ENCODE measurements at regions not wholly inside any gene's neighbourhood (a gene's known extent, or its start where the extent isn't known, plus 50 kb on each side); places are given as distances from the start of the nearest gene placed in this dataset.

DNA sequence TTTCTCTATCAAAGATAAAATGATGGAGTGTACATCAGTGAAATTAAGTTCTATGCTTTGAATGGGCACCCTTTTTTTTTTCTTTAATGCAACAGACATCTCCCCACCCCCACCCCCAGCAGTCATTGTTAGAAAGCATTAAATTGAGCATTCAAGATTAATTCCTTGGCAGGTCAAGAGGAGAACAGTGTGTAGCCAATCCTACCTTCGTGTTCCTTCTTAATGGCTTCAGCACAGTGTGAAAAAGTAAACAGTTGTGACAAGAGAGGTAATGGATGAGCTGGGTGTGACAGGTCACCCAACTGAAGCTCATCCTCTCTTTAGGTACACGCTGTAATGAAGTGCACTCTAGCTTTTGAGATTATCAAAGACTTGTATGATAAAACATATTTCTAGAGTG is 198.5 kb upstream of the RARB start:
- DNase-seq (ENCODE audit: low spot score), result no peak

DNA sequence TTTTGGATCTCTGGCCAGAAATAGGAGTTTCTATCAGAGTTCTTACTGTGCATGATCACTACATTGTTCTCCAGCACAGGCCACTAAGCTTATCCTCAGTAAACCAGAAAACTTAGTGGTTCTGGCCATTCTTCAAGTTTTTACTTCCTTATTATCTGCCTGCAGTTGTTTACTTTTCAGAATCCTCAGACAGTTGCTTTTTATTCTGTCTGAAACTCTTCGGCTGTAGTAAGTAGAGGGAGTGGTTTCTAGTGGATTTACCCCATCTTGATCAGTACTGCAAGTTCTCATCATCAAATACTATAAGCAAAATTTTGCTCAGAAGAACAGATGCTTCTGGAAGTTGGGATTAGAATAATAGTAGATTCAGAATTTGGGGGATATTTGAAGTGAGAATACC is 193.0 kb upstream of the RARB start:
- no peak for DNase-seq (ENCODE audit: low spot score)

DNA sequence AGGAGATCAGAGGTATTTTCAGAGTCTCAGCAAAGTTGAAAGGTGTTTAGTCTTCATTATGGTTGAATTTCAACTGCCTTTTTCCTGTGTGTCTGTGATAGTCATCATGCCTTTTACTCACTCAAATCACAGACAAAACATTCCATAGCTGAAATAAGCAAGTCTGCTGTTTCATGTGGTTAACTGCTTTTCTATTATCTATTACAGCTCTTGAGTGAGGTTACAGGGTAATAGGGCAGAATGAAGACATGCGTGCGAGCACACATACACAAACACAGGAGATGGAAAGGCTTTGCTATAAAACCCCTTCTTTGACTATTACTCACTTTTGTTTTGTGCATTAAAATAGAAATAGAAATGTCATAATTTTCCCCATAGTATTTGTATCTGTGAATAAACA is 192.6 kb upstream of the RARB start:
- no peak for DNase-seq (ENCODE audit: low spot score)

DNA sequence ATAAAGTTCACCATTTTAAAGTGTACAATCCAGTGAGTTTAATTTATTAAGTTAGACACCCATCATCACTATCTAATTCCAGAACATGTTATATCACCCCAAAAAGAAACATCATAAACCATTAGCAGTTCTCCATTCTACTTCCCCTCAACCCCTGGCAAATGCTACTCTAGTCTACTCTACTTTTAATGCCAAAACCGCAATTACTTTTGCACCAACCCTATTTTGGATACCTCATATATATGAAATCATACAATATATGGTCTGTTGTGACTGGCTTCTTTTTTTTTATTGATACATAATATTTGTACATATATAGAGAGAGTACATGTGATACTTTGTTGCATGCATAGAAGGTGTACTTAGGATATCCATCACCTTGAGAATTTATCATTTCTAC is 190.5 kb upstream of the RARB start:
- no peak for DNase-seq (ENCODE audit: low spot score)

DNA sequence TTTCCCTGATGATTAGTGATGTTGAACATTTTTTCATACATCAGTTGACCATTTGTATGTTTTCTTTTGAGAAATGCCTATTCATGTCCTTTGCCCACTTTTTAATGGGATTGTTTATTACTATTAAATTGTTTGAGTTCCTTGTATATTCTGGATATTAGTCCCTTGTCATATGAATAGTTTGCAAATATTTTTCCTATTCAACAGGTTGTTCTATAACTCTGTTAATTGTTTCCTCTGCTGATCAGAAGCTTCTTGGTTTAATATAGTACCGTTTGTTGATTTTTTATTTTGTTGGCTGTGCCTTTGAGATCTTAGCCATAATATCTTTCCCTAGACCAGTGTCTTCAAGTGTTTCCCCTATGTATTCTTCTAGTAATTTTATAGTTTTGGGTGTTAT is 189.0 kb upstream of the RARB start:
- DNase-seq (ENCODE audit: low spot score), result no peak

DNA sequence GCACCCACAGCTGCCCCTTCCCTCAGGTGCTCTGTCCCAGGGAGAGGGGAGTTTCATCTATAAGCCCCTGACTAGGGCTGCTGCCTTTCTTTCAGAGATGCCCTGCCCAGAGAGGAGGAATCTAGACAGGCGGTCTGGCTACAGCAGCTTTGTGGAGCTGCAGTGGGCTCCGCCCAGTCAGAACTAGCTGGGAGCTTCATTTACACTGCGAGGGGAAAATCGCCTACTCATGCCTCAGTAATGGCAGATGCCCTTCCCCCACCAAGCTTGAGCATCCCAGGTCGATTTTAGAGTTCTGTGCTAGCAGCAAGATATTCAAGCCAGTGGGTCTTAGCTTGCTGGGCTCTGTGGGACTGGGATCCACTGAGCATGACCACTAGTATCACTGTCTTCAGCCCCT is 181.2 kb upstream of the RARB start:
- DNase-seq (ENCODE audit: low spot score), result no peak

DNA sequence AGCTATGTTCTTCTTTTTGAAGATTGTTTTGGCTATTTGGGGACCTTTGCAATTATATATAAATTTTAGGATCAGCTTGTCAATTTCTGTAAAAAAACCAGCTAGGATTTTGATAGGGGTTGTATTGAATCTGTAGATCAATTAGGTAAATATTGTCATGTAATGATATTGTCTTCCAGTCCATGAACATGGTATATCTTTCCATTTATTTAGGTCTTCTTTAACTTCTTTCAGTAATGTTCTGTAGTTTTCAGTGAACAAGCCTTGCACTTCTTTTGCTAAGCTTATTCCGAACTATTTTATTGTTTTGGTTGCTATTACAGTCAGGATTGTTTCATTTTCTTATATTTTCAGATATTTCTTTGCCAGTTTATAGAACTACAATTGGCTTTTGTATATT is 175.8 kb upstream of the RARB start:
- no peak for DNase-seq (ENCODE audit: low spot score)

DNA sequence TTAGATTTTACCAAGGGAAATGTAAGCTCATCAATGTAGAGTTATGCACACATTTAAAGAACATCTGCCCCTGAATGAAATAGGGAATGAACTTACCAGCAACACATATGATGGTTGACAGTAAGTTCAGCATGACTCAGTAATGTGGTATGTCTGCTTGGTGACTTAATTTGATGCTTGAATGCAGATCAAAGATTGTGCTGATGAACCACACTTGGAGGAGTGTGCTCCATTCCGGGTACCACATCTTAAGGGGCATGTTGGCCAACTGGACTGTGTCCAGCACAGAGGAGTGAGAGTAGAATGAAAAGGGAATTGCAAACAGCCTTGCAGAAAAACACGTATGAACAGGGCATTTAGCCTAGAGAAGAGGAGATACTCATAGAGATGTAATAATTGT is 171.0 kb upstream of the RARB start:
- no peak for DNase-seq (ENCODE audit: low spot score)

DNA sequence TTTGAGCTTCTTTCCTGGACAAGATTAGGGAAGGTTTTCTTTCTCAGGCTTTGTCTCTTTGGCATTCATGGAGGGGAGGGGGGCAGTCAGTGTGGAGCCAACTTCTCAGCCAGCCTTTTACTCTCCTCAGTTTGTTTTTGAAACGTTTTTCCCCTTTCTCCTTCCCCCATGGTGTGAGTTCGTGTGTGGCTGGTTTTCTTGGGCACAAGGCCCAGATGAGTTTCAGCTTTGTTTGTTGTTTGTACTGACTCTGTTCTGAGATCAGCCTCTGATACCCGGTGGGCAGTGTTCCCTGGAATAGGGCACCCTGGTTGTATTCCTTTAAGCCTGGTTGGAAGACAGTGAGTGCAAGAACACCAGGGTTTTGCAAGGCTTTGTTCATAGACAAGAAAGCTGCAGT is 168.2 kb upstream of the RARB start:
- DNase-seq (ENCODE audit: low spot score), result no peak

DNA sequence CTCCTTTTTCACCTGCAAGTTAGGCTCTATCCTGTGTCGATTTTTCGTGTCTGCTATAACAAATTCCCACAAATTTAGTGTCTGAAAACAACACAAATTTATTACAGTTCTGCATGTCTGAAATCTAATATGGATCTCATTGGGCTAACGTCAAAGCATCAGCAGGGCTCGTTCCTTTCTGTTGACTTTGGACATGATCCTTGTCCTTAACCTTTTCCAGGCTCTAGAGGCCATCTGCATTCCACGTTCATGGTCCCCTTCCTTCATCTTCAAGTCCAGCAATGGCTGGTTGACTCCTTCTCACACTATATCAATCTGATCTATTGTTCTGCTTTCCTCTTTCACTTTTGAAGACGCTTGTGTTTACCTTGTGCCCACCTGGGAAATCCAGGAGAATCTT is 165.7 kb upstream of the RARB start:
- no peak for DNase-seq (ENCODE audit: low spot score)

DNA sequence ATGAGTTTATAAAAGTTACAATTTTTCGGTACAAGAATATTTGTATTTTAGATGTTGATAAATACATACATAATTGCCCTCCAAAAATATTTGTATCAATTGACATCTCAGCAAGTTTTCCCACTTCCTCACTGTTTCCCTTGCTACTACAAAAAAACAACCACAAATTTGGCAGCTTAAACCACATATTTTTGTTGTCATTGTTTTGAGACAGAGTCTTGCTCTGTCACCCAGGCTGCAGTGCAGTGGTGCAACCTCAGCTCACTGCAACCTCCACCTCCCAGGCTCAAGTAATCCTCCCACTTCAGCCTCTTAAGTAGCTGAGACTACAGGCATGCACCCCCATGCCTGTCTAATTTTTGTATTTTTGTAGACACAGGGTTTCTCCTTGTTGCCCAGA is 162.8 kb upstream of the RARB start:
- DNase-seq (ENCODE audit: low spot score), result no peak

DNA sequence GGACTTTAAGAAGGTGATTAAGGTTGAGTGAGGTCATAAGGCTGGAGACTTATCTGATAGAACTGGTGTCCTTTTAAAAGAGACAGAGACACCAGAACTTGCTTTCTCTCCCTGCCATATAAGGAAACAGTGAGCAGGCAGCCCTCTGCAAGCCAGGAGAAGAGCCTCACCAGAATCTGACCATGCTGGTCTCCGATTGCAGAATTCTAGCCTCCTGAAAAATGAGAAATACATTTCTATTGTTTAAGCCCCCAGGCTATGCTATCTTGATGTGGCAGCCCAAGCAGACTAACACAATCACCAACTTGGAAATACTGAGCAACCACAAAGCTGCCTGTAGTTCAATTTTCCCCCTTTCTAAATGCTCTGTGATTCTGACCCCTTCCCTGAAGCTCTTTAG is 161.4 kb upstream of the RARB start:
- no peak for DNase-seq (ENCODE audit: low spot score)

DNA sequence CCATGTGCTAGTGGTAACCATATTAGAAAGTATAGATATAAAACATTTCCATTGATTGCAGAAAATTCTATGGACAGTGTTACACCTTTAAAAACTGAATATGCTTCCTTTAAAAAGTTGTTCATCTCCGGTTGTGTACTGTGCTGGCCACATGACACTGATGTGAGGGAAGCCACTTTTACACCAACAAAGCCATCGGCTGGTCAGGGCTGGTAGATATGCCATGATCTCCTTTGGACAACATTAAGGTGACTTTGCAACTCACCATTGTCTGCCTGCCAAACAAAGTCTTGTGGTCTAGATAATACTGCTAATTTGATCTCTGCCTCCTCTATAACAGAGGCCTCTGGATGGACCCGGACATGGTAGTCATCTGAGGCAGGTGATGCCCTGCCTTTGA is 156.0 kb upstream of the RARB start:
- DNase-seq (ENCODE audit: low spot score), result no peak

DNA sequence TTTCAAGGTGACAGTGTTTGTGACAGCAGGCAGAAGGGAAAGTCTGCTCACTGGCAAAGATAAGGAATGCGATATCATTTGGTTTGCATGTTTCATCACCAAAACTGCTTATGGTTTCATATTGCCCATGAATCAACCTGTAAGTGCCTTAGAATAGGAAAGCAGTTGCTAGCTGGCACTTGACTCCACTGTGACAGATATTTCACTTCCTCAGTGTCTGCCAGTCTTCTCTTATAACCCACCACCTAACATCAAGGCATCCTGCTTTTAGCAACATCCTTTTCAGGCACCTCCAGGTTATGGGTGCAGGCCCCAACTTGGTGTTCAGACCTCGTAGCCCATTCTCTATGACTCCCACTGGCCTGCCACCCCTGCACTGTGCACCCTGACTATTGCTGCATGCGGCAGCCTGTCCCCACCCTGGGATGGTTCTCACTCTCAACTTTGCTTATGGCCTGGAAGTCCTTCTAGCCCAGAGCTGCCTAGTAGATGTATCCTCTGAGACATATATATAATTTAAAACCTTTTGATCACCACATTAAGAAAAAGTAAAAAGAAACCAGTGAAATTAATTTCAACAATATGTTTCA is 154.4 kb upstream of the RARB start:
- no peak for DNase-seq (ENCODE audit: low spot score)

DNA sequence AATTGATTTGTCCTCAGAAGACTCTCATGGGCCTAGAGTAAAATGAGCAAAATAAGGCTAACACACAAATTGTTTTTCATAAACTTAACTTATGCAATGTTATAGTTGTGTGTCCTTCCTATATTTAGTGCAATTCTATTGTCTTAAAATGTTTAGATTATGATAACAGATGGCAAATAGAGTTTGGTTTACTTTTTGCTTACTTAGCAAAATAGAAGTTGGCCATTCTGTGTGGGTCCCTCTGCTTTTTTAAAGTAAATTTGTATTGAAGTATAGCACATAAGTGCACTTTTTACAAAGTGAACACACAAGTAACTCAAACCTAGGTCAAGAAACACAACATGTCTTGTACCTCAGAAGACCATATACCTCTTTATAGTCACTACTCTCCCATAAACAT is 150.6 kb upstream of the RARB start:
- no peak for DNase-seq (ENCODE audit: low spot score)

DNA sequence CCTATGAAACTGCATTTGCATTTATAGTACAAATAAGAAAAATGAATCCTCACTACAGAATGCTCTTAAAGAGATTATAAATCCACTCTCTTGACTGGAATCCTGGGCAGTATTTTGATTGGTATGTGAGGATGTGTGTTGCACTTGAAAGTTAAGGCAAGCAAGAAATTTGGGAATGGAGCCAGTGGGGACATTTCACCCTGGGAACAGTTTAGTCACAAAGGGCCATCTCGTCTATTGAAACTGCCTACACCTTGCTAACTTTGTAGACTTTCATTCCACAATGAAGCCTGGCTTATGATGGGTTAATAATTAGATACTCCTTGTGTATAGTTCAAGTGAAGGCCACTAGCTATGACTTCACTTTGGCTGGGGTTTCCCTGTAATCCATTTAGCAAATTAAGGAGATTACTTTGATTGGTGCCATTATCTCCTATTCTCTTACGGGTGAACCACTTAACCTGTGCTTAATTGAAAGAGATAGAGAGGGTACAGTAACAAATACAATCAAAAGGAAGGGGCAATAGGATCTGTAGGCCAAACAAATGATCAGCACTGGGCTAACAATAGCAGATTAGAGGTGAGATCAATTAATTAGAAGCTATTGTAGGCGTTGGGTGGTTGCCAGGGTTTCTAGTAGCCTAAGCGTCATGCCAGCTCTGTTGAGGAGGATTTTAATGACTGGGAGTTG is 146.9 kb upstream of the RARB start:
- DNase-seq (ENCODE audit: low spot score), result no peak

DNA sequence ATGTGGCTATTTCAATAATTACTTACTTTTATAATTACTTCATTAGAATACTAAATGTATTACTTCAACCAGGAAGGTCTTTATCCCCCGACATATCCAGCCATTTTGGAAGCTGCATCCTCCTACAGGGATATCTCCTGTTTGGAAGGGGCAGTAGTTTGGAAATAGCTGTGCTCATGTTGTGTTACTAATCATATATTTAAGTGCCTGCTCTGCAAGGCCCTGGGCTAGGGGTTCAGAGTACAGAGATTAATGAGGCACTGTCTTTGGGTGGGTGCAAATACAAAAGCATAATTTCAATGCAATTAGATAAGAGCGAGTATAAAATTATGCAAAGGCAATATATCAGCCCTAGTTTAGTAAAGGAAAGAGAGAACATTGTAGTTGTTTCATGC is 146.3 kb upstream of the RARB start:
- no peak for DNase-seq (ENCODE audit: low spot score)

DNA sequence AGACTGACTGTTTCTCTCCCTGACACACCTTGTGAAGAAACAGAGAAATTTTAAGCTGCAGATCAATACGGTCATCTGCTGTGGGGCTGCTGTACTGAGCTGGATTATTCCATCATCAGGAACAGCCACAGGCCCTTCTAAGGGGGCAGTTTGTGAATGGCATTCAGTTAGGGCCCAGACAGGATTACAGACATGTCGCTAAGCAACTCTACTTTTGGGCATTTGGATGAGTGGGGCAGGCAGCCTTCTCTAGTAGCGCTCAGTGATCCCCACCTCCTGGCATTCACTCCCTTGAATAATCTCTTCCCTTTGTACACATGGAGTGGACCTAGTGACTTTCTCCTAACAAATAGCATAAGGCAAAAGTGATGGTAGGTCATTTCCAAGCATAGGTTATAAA is 144.4 kb upstream of the RARB start:
- no peak for DNase-seq (ENCODE audit: low spot score)

DNA sequence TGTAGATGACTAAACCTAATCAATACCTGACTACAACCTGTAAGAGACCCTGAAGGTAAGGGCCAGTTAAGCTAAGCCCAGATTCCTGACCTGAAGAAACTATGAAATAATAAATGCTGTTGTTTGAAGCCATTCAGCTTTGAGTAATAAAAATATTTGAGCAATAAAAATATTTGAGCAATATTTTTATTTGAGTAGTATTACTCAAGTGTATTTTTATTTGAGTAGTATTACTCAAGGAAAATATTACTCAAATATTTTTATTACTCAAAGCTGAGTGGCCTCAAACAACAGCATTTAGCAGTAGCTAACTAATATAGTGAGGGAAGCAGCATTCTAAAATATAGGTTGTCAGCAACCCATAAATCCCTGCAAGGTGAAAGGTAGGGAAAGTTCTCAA is 143.8 kb upstream of the RARB start:
- no peak for DNase-seq (ENCODE audit: low spot score)

DNA sequence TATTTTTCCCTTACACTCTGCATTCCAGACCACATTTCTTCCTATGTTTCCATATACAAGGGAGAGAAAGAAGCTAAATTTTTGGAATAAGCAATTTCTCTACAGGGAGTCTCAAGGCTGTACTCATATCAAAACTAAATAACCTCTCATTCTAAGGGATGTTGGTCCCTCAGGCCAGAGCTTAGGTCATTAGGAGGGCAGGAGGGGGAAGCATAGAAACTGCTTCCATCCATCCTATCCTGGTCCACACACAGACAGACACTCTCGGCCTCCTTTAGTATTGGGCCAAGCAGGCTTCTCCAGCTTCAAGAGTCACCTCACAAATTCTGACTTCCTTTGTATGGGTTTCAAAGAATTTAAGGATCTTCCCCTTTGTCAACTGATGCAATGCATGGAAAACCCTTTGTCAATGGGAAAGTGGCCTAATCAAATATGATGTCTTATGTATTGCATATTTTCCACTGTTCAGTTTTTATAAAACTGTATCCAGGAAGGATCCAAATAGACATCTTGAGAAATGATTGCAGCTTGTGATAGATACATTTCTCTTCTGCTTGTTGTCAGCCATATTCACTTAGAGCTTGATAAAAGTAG is 140.7 kb upstream of the RARB start:
- no peak for DNase-seq (ENCODE audit: low spot score)

DNA sequence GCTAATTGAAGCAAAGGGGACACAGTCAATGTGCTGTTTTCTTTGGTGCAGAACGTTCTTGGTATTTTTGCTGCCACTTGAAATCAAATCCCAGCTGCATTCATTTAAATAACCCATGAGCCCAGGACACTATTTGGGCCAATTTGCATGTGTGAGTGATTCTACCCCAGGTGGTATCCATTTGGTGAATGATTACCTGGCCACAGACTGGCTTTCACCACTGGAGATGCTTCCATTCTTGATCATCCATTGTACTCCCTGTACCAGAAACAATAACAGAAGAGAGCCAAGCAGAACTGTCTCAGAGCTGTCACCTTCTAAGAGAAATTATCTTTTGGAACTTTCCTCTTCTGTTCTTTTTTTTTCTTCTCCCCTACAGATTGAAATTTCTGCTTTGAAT is 139.7 kb upstream of the RARB start:
- DNase-seq (ENCODE audit: low spot score), result no peak

DNA sequence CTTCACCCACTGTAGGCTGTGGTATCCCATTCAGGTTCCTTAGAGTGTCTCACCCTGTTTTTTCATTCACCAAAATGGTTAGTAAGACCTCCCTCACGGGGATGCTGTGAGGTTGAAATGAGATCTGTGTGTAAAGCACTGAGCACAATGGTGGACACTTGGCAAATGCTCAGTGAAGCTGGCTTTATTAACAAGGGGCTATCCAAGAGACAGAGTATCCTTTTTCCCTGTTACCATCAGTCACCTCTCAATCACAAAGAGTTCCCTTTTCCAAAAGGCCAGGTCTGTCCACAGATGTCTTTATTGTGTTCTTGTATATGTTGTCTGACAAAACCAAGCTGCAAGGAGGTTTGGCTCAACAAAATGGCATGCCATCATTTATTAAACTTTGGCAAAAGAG is 138.9 kb upstream of the RARB start:
- DNase-seq (ENCODE audit: low spot score), result no peak

DNA sequence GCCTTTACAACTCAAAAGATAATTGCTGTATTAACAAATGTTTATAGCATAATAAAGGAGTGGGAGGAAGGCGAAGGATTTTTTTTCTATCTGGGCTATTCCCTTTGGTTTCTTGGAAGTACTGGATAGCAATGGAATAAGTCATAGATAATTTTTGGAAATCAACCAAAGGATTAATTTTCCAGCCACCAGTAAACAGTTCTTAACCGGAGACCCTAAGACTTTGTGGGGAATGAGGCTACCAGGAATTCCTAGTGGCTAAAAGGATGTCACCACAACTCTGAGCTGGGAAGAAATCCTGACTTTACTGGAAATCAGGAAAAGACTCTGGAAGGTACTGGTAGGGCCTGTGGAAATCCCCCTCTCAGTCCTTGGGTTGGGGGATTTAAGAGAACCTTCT is 138.4 kb upstream of the RARB start:
- DNase-seq (ENCODE audit: low spot score), result no peak

DNA sequence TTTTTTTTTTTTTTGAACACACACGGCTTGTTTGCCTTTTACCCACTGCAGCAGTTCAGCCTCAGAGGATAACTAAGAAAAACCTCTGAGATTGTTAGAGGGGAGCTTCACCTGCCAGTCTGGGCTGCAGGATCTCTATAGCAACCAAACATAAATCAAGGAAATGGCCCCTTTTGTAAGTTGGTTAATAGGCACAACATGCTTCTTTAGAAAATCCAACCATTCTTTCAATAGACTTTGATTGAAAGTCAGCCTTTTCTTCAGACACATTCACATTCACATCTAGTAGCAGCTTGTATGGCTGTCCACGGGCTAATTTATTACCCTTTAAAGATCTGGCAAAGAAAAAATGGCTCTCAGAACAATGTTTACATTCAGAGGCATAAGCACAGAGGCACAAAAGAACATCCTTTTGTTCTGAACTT is 136.6 kb upstream of the RARB start:
- no peak for DNase-seq (ENCODE audit: low spot score)
